ELF-1 (cell line): ENCODE measurements at regions not wholly inside any gene's neighbourhood (a gene's known extent, or its start where the extent isn't known, plus 50 kb on each side); places are given as distances from the start of the nearest gene placed in this dataset.
A peak's percentile ranks its signal among the peaks of the same experiment; 100 is the strongest.

Experiments used
- DNase-seq: peaks from one replicate; pipeline ENCODE4 v3.0.0-alpha.2; 2016; ENCODE audit warnings: low read depth, low spot score

- DNase-seq, result no peak
These were observed 137.7 kb upstream of the MYOCD start for GRCh38 chr17:12528036-12528435.

- no peak for DNase-seq
These were observed 135.5 kb upstream of the MYOCD start for GRCh38 chr17:12530161-12530560.

- DNase-seq, result no peak
These were observed 129.7 kb upstream of the MYOCD start for GRCh38 chr17:12536021-12536420.

GRCh38 chr17:12536472-12536871, 129.2 kb upstream of the MYOCD start:
- DNase-seq, result no peak

- no peak for DNase-seq
These were observed 128.3 kb upstream of the MYOCD start for GRCh38 chr17:12537436-12537835.

- DNase-seq, result no peak
These were observed 127.7 kb upstream of the MYOCD start for GRCh38 chr17:12538003-12538402.

- peak; percentile 65 for DNase-seq
These were observed 119.7 kb upstream of the MYOCD start for GRCh38 chr17:12545877-12546513.

- no peak for DNase-seq
These were observed 118.7 kb upstream of the MYOCD start for GRCh38 chr17:12546983-12547382.

- DNase-seq, result no peak
These were observed 117.9 kb upstream of the MYOCD start for GRCh38 chr17:12547831-12548230.

- no peak for DNase-seq
These were observed 117.1 kb upstream of the MYOCD start for GRCh38 chr17:12548558-12548957.

- peak; percentile 38 for DNase-seq
These were observed 116.1 kb upstream of the MYOCD start for GRCh38 chr17:12549499-12550041.

- no peak for DNase-seq
These were observed 112.1 kb upstream of the MYOCD start for GRCh38 chr17:12553625-12554024.

- no peak for DNase-seq
These were observed 111.4 kb upstream of the MYOCD start for GRCh38 chr17:12554251-12554650.

- DNase-seq, result peak; percentile 33
These were observed 99.4 kb upstream of the MYOCD start for GRCh38 chr17:12566291-12566690.

GRCh38 chr17:12567077-12568053, 98.3 kb upstream of the MYOCD start:
- DNase-seq, result no peak

GRCh38 chr17:12568358-12569251, 97.1 kb upstream of the MYOCD start:
- DNase-seq, result no peak

GRCh38 chr17:12571606-12572005, 94.1 kb upstream of the MYOCD start:
- no peak for DNase-seq

- no peak for DNase-seq
These were observed 91.2 kb upstream of the MYOCD start for GRCh38 chr17:12574525-12574924.

GRCh38 chr17:12575641-12576040, 90.0 kb upstream of the MYOCD start:
- DNase-seq, result no peak

- no peak for DNase-seq
These were observed 86.4 kb upstream of the MYOCD start for GRCh38 chr17:12579288-12579687.

GRCh38 chr17:12580640-12581039, 85.0 kb upstream of the MYOCD start:
- peak; percentile 6 for DNase-seq

GRCh38 chr17:12584727-12585126, 81.0 kb upstream of the MYOCD start:
- DNase-seq, result no peak
